SU-DHL-6 (cell line): ENCODE measurements at regions not wholly inside any gene's neighbourhood (a gene's known extent, or its start where the extent isn't known, plus 50 kb on each side); places are given as distances from the start of the nearest gene placed in this dataset.

Experiments used
- H2AFZ ChIP-seq: fragments of 200-600 bp; sonication (generic); 2 replicates; pipeline ENCODE4 v1.6.1; 2014; ENCODE audit warnings: low read depth, mild to moderate bottlenecking, moderate library complexity, mixed read lengths, antibody characterized with exemption, low read length; ENCODE audit not compliant: severe bottlenecking
- H3F3A ChIP-seq: fragments of 200-600 bp; shearing (Covaris generic); 2 replicates; pipeline ENCODE4 v1.6.0; 2016; ENCODE audit warnings: antibody characterized with exemption, mild to moderate bottlenecking; ENCODE audit not compliant: insufficient read depth
- H3K27ac ChIP-seq: fragments of 200-600 bp; sonication (generic); 2 replicates; pipeline ENCODE4 v1.5.1; 2016; ENCODE audit warnings: low read depth, mild to moderate bottlenecking, low read length, moderate library complexity, mixed read lengths
- H3K27me3 ChIP-seq: fragments of 200-600 bp; sonication (generic), shearing (Covaris generic); 2 replicates; pipeline ENCODE4 v1.6.0; 2014; ENCODE audit warnings: mild to moderate bottlenecking, low read length
- H3K36me3 ChIP-seq: fragments of 200-600 bp; sonication (generic); 2 replicates; pipeline ENCODE4 v1.6.1; 2014; ENCODE audit warnings: mild to moderate bottlenecking, low read length, mixed read lengths
- H3K4me2 ChIP-seq: fragments of 300-600, 200-600 bp; shearing (Covaris generic), sonication (generic); 2 replicates; pipeline ENCODE4 v1.6.0; 2014; ENCODE audit warnings: low read length, low read depth, mild to moderate bottlenecking; ENCODE audit not compliant: poor library complexity, severe bottlenecking
- H3K4me3 ChIP-seq: fragments of 200-600 bp; sonication (generic); 2 replicates; pipeline ENCODE4 v1.5.1; 2014; ENCODE audit warnings: antibody characterized with exemption, low read length, mild to moderate bottlenecking, mixed read lengths; ENCODE audit not compliant: insufficient read depth, poor library complexity, severe bottlenecking
- H3K79me2 ChIP-seq: fragments of 200-600 bp; sonication (generic); 2 replicates; pipeline ENCODE4 v1.6.1; 2014; ENCODE audit warnings: mild to moderate bottlenecking, low read length, moderate library complexity; ENCODE audit not compliant: insufficient read depth
- H3K9ac ChIP-seq: fragments of 200-600 bp; sonication (generic); 2 replicates; pipeline ENCODE4 v1.7.0; 2014; ENCODE audit warnings: mild to moderate bottlenecking, low read length
- H3K9me2 ChIP-seq: fragments of 200-600 bp; sonication (generic); replicated peaks from 2 replicates; pipeline ENCODE4 v1.6.1; 2014; ENCODE audit warnings: low read length; ENCODE audit not compliant: insufficient read depth
- H3K9me3 ChIP-seq: fragments of 200-600 bp; sonication (generic); 2 replicates; pipeline ENCODE4 v1.6.1; 2014; ENCODE audit warnings: low read length, mixed read lengths; ENCODE audit not compliant: insufficient read depth
- H4K20me1 ChIP-seq: fragments of 200-600 bp; sonication (generic); 2 replicates; pipeline ENCODE4 v1.6.1; 2014; ENCODE audit warnings: low read depth, mild to moderate bottlenecking, antibody characterized with exemption, low read length, moderate library complexity, mixed read lengths
- CTCF ChIP-seq: fragments of 200-600 bp; sonication (generic); IDR thresholded peaks from one replicate; pipeline ENCODE4 v1.5.1; 2017; ENCODE audit warnings: antibody characterized with exemption, mild to moderate bottlenecking, low read length, moderate library complexity; ENCODE audit not compliant: insufficient read depth, poor library complexity, severe bottlenecking
- EZH2phosphoT487 ChIP-seq: fragments of 200-600 bp; sonication (generic), shearing (Covaris generic); conservative IDR thresholded peaks from 2 replicates; pipeline ENCODE4 v1.6.1; 2018; ENCODE audit warnings: mild to moderate bottlenecking, antibody characterized with exemption, low read length, moderate library complexity, mixed read lengths

DNA sequence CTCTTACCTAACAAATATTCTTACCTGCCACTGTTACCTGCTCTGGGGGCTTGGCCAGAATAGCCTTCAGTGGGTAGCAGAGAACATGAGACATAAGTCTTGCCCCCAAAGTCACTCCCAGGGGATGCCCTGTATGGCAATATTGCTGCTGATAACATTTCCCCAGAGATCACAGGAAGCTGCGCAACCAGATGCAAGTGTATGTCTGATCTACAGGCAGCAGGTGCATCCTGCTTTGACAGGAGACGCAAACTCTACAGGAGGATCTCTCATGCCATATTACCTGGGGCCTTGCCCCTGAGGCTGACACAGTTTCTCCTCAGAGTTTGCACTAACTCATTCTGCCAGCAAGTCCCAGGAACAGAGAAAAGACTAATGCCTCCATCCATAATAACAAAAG lies 174.4 kb upstream of the LPP start:
- H3K36me3 ChIP-seq: no peaks in the 10 kb centered on the region
- no peaks in the 10 kb centered on the region for H3K9me3 ChIP-seq
- H3K4me3 ChIP-seq: peak overlapping the region; percentile 44
- peaks cover 92% of the 10 kb centered on the region for H3F3A ChIP-seq
- no peaks in the 10 kb centered on the region for H4K20me1 ChIP-seq
- H3K4me2 ChIP-seq: peak overlapping the region; percentile 89
- H3K9ac ChIP-seq: peak overlapping the region; percentile 76
- H3K27ac ChIP-seq: peak overlapping the region; percentile 100
- no peak for TF ChIP-seq CTCF
- no peak for TF ChIP-seq EZH2phosphoT487
- no peaks in the 10 kb centered on the region for H3K9me2 ChIP-seq
- no peaks in the 10 kb centered on the region for H3K27me3 ChIP-seq
- no peaks in the 10 kb centered on the region for H3K79me2 ChIP-seq
- no peak overlapping the region for H2AFZ ChIP-seq

DNA sequence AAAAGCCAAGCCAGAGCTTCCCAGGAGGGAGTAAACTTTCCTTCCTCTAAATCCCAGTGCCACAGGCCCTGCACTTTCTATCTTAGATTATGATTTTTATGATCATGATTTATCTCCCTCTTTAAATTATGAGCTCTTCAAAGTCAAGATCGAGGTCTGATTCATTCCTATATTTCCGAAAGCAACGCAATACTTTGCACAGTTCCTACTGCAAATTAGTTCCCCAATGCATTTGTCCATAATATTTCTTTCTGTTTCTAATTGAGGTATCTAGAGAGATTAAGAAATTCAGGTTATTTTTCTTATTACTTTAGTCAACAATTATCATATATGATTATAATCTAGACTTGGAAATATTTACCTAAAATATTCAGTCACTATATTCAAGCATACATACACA lies 173.1 kb upstream of the LPP start:
- Histone ChIP-seq H3K9me3 (no peaks in the 10 kb centered on the region), H2AFZ (no peak overlapping the region), H3K36me3 (no peaks in the 10 kb centered on the region), H3K9me2 (no peaks in the 10 kb centered on the region), H3K27ac (peak overlapping the region; percentile 100), H3K4me2 (peak overlapping the region; percentile 89), H3K9ac (peak overlapping the region; percentile 76), H4K20me1 (no peaks in the 10 kb centered on the region), H3K27me3 (no peaks in the 10 kb centered on the region), H3F3A (peaks cover 79% of the 10 kb centered on the region), H3K4me3 (no peak overlapping the region), H3K79me2 (no peaks in the 10 kb centered on the region)
- TF ChIP-seq CTCF (no peak), EZH2phosphoT487 (no peak)

GRCh38 chr3:187982142-187982541 lies 171.8 kb upstream of the LPP start:
- Histone ChIP-seq H3K9ac (peak overlapping the region; percentile 76), H3K9me3 (no peaks in the 10 kb centered on the region), H4K20me1 (no peaks in the 10 kb centered on the region), H3K79me2 (no peaks in the 10 kb centered on the region), H2AFZ (no peak overlapping the region), H3K27me3 (no peaks in the 10 kb centered on the region), H3K36me3 (no peaks in the 10 kb centered on the region), H3K9me2 (no peaks in the 10 kb centered on the region), H3K4me2 (peak overlapping the region; percentile 89), H3K27ac (peak overlapping the region; percentile 100), H3F3A (peaks cover 66% of the 10 kb centered on the region), H3K4me3 (no peak overlapping the region)
- TF ChIP-seq CTCF (no peak), EZH2phosphoT487 (no peak)
